SK-N-SH treated with all-trans-retinoic acid at 6 μM for 48 hours (cell line): ENCODE measurements at regions not wholly inside any gene's neighbourhood (a gene's known extent, or its start where the extent isn't known, plus 50 kb on each side); places are given as distances from the start of the nearest gene placed in this dataset.
A peak's percentile ranks its signal among the peaks of the same experiment; 100 is the strongest.

Experiments
- ATAC-seq: fragments of 200-7000 bp; cut with Tn5 transposase; 3 replicates; pipeline ENCODE4 v1.9.1; 2020; ENCODE audit warnings: mild to moderate bottlenecking, moderate library complexity
- BACH2 ChIP-seq: fragments of 250-450 bp; sonication (Bioruptor Pico); IDR thresholded peaks from 2 replicates; pipeline ENCODE4 v1.9.0; 2021; ENCODE audit warnings: mild to moderate bottlenecking, borderline replicate concordance
- CREB5 ChIP-seq: fragments of 250-450 bp; sonication (Bioruptor Pico); IDR thresholded peaks from 2 replicates; pipeline ENCODE4 v1.5.1; 2020; ENCODE audit warnings: low read depth, mild to moderate bottlenecking, moderate library complexity
- CSDC2 ChIP-seq: fragments of 250-450 bp; sonication (Bioruptor Pico); IDR thresholded peaks from 2 replicates; pipeline ENCODE4 v1.5.0; 2020; ENCODE audit warnings: mild to moderate bottlenecking, moderate library complexity
- ESRRG ChIP-seq: fragments of 250-450 bp; sonication (Bioruptor Pico); IDR thresholded peaks from 2 replicates; pipeline ENCODE4 v1.6.1; 2021; ENCODE audit warnings: mild to moderate bottlenecking
- GLIS3 ChIP-seq: fragments of 250-450 bp; sonication (Bioruptor Pico); IDR thresholded peaks from 2 replicates; pipeline ENCODE4 v1.5.0; 2020; ENCODE audit warnings: mild to moderate bottlenecking, moderate library complexity
- ISL1 ChIP-seq: fragments of 250-450 bp; sonication (Bioruptor Pico); IDR thresholded peaks from 2 replicates; pipeline ENCODE4 v2.1.2; 2022; ENCODE audit warnings: mild to moderate bottlenecking, moderate library complexity
- OSR1 ChIP-seq: fragments of 250-450 bp; sonication (Bioruptor Pico); IDR thresholded peaks from 2 replicates; pipeline ENCODE4 v1.8.0; 2022; ENCODE audit warnings: moderate library complexity, mild to moderate bottlenecking, inconsistent platforms
- POU6F1 ChIP-seq: fragments of 250-450 bp; sonication (Bioruptor Pico); IDR thresholded peaks from 2 replicates; pipeline ENCODE4 v1.8.0; 2021; ENCODE audit warnings: low read depth, mild to moderate bottlenecking, moderate library complexity, borderline replicate concordance
- PPARA ChIP-seq: fragments of 250-450 bp; sonication (Bioruptor Pico); IDR thresholded peaks from 2 replicates; pipeline ENCODE4 v1.5.0; 2020; ENCODE audit warnings: mild to moderate bottlenecking, borderline replicate concordance
- RARB ChIP-seq: fragments of 250-450 bp; sonication (Bioruptor Pico); IDR thresholded peaks from 2 replicates; pipeline ENCODE4 v1.8.0; 2021; ENCODE audit warnings: mild to moderate bottlenecking, moderate library complexity
- SNAI2 ChIP-seq: fragments of 250-450 bp; sonication (Bioruptor Pico); IDR thresholded peaks from 2 replicates; pipeline ENCODE4 v1.5.0; 2020; ENCODE audit warnings: mild to moderate bottlenecking, moderate library complexity
- TCF4 ChIP-seq: fragments of 250-450 bp; sonication (Bioruptor Pico); IDR thresholded peaks from 2 replicates; pipeline ENCODE4 v1.8.0; 2021; ENCODE audit warnings: mild to moderate bottlenecking, moderate library complexity, borderline replicate concordance
- TOX ChIP-seq: fragments of 250-450 bp; sonication (Bioruptor Pico); IDR thresholded peaks from 2 replicates; pipeline ENCODE4 v1.8.0; 2021; ENCODE audit warnings: mild to moderate bottlenecking, moderate library complexity, borderline replicate concordance
- TSHZ2 ChIP-seq: fragments of 250-450 bp; sonication (Bioruptor Pico); IDR thresholded peaks from 2 replicates; pipeline ENCODE4 v1.5.0; 2020; ENCODE audit warnings: mild to moderate bottlenecking, moderate library complexity
- ZC3H10 ChIP-seq: fragments of 250-450 bp; sonication (Bioruptor Pico); IDR thresholded peaks from 2 replicates; pipeline ENCODE4 v1.5.1; 2021; ENCODE audit warnings: mild to moderate bottlenecking, moderate library complexity
- ZFP3 ChIP-seq: fragments of 250-450 bp; sonication (Bioruptor Pico); IDR thresholded peaks from 2 replicates; pipeline ENCODE4 v1.5.0; 2020; ENCODE audit warnings: mild to moderate bottlenecking, moderate library complexity
- ZNF70 ChIP-seq: fragments of 450-650 bp; formaldehyde crosslinking; IDR thresholded peaks from 2 replicates; pipeline ENCODE4 v1.5.0; 2020; ENCODE audit warnings: mild to moderate bottlenecking, moderate library complexity
- ZNF8 ChIP-seq: fragments of 450-650 bp; formaldehyde crosslinking; IDR thresholded peaks from 2 replicates; pipeline ENCODE4 v1.5.0; 2020; ENCODE audit warnings: mild to moderate bottlenecking, moderate library complexity

- TF ChIP-seq ZNF70 (CRISPR knock-in tag) (no peak), ISL1 (CRISPR knock-in tag) (no peak), CREB5 (CRISPR knock-in tag) (no peak), ZC3H10 (CRISPR knock-in tag) (no peak), TSHZ2 (no peak), ZNF8 (CRISPR knock-in tag) (no peak)
- ATAC-seq, result no peak
Measured at GRCh38 chr9:79800578-79800977, 228.8 kb downstream of the TLE4 start.

GRCh38 chr9:79799691-79800335 is 228.0 kb downstream of the TLE4 start:
- TF ChIP-seq ISL1 (CRISPR knock-in tag), result 0 out of 2 replicates have a peak, but pooled peaks have one; percentile 13
- TF ChIP-seq TSHZ2, result no peak
- TF ChIP-seq, all 23 proteins: peak for 1
- ATAC-seq, result no peak

- no peak for ATAC-seq
- TF ChIP-seq GLIS3, result no peak
- TF ChIP-seq SNAI2, result no peak
- TF ChIP-seq TSHZ2, result no peak
- no peak for TF ChIP-seq ZC3H10 (CRISPR knock-in tag)
- no peak for TF ChIP-seq RARB (CRISPR knock-in tag)
- no peak for TF ChIP-seq ZFP3 (CRISPR knock-in tag)
- TF ChIP-seq TCF4 (CRISPR knock-in tag), result no peak
- TF ChIP-seq ESRRG (CRISPR knock-in tag), result no peak
- TF ChIP-seq OSR1 (CRISPR knock-in tag), result no peak
- TF ChIP-seq PPARA (CRISPR knock-in tag), result no peak
- no peak for TF ChIP-seq ZNF70 (CRISPR knock-in tag)
- TF ChIP-seq TOX, result no peak
- no peak for TF ChIP-seq POU6F1
- no peak for TF ChIP-seq BACH2 (CRISPR knock-in tag)
- TF ChIP-seq CSDC2 (CRISPR knock-in tag), result no peak
- TF ChIP-seq ZNF8 (CRISPR knock-in tag), result no peak
Measured at GRCh38 chr9:79798450-79798849, 226.7 kb downstream of the TLE4 start.
